ENCODE measurements at regions not wholly inside any gene's neighbourhood (a gene's known extent, or its start where the extent isn't known, plus 50 kb on each side); places are given as distances from the start of the nearest gene placed in this dataset.

DNA sequence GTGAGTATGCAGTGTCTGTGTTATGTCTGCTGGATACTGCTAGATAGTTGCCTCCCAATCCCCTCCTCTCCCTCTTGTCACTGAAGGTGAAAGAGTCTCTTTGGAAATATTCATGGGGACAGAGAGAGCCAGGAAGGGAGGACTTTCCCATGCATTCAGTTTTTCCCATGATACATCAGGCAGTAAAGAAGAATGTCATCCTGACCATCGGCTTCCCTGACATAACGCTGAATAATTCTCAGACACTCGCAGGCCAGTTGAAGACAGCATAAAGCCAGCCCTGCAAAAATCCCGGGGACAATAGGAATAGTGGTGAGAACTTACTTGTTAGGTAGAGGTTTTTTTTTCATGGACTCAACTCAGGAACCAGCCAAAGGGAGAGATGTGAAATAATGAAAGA lies 58.1 kb downstream of the KLF4 start:
- DNase-seq (ENCODE audit: low read depth in 2 of 2): no peak

GRCh38 chr9:107430071-107430470 lies 59.5 kb downstream of the KLF4 start:
- no peak for DNase-seq (ENCODE audit: low read depth in 2 of 2)

- DNase-seq (ENCODE audit: low read depth in 2 of 2): no peak
Measured at GRCh38 chr9:107426126-107426525, 63.4 kb downstream of the KLF4 start.

DNA sequence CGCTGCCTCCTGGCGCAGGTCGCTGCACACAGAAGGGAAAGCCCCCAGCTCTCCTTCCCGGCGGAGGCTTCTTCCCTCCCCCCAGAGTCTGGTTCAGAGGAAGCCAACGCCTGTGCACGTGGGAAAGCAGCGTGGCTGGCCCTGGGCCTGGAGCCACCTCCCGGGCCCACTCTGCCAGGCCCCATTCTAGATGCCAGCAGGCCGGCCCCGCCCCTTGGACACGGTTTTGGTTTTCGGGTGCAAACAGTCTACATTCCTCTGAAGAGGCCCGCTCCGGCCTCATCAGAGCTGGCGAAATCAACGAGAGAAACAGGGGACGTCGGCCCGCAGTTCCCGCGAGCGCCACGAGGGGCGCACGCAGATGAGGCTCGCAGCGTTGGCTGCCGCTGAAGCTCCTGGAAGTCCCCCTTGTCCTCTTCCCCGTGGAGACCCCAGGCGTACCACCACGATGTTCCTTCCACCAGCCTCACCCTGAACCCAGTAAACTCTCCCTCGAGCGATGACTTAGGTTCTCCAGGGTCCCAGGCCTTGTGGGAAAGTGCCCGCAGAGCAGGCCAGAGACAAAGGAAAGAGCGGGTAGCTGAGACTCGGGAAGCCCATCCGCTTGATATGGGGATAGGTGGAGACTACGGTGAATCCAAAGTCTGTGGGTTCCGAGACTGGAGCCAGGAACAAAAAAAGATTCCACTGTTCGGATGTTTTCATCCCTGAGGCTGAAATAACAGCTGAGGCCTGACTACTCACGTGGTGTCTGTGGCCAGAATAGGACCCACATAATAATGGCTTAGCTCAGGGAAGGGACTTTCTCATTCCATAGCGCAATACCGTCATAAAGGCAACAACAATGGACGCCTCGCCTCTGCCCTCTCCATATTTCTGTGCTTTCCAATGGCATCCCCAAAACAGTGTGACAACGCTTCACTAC lies 64.2 kb downstream of the KLF4 start:
- peak in 1 of 2 donors; percentile 16 for DNase-seq (ENCODE audit: low read depth in 2 of 2)

- no peak for DNase-seq (ENCODE audit: low read depth in 2 of 2)
Measured at GRCh38 chr9:107423540-107423939, 66.0 kb downstream of the KLF4 start.

GRCh38 chr9:107422189-107423185 lies 67.1 kb downstream of the KLF4 start:
- DNase-seq (ENCODE audit: low read depth in 2 of 2): no peak

DNA sequence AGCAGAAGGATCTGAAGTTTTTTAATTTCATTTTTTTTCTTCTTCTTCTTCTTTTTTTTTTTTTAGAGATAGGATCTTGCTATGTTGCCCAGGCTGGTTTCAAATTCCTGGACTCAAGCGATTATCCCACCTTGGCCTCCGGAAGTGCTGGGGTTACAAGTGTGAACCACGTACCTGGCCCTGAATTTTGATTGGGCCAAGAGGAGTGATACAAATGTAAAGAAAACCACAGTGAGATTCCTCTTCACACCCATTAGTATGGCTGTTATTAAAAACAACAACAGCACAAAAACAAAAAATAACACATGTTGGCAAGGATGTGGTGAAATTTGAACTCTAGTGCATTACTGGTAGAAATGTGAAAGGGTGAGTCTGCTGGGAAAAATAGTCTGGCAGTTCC lies 79.1 kb downstream of the KLF4 start:
- no peak for DNase-seq (ENCODE audit: low read depth in 2 of 2)

GRCh38 chr9:107409581-107410389 lies 79.8 kb downstream of the KLF4 start:
- no peak for DNase-seq (ENCODE audit: low read depth in 2 of 2)

DNA sequence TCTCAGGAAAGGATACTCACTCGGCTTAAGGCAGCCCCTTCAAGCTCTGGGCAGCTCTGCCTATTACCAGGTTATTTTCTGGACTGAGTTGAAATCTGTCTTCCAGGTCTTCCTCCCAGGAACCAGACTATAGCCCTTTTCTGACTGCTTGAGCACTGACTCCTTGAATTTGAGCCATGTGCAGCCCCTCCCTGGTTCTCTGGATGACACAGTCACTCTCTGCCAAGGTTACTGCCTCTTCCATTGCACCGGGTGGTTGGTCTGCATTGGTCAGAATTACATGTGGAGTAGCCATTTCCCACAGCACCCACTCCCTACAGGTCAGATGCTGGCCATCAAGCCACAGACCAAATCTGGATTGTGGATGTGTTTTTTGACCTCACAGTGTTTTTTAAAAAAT lies 81.9 kb downstream of the KLF4 start:
- DNase-seq (ENCODE audit: low read depth in 2 of 2): no peak

- no peak for DNase-seq (ENCODE audit: low read depth in 2 of 2)
Measured at GRCh38 chr9:107405511-107405910, 84.1 kb downstream of the KLF4 start.

GRCh38 chr9:107404736-107405135 lies 84.8 kb downstream of the KLF4 start:
- DNase-seq (ENCODE audit: low read depth in 2 of 2): no peak

DNA sequence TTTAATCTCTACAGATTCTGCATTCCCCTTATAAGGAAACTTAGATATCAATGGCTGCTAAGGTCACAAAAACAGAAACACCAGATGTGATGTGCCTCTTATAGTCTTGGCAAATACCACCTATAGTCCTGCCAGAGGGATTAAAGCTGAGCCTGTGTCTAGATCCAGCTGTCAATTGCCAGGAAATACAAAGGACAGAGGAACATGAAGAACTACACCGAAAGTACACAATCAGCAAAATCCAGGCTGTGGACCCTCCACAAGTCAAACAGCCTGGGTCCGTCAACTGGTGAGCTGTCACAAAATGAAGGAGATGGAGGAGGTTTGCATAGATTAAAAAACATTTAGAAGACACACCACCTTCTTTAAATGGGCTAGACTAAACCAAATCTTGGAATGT lies 85.4 kb downstream of the KLF4 start:
- DNase-seq (ENCODE audit: low read depth in 2 of 2): no peak

GRCh38 chr9:107397076-107398044 lies 92.2 kb downstream of the KLF4 start:
- DNase-seq (ENCODE audit: low read depth in 2 of 2): no peak

DNA sequence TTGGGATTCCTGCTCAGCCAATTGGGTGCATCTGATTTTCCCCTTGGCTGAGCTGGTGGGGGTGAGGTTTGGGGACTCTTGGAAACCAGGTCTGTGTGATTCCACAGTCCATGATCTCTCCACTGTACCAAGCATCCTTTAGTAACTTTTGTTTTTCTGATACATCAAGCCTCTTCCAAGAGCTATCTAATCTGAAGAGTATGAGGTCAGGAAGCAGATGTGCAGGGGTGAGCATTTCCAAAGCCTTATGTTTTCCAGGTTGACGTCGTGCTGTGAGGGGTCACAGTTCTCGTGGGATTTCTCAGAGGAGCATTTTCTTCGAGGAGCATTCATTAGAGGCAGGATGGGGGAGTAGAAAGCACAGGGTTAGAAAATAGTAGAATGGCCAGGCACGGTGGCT lies 95.3 kb downstream of the KLF4 start:
- no peak for DNase-seq (ENCODE audit: low read depth in 2 of 2)

GRCh38 chr9:107390778-107391177 lies 98.8 kb downstream of the KLF4 start:
- DNase-seq (ENCODE audit: low read depth in 2 of 2): no peak

- no peak for DNase-seq (ENCODE audit: low read depth in 2 of 2)
Measured at GRCh38 chr9:107390279-107390678, 99.3 kb downstream of the KLF4 start.

- DNase-seq (ENCODE audit: low read depth in 2 of 2): no peak
Measured at GRCh38 chr9:107389617-107390071, 99.9 kb downstream of the KLF4 start.

- DNase-seq (ENCODE audit: low read depth in 2 of 2): no peak
Measured at GRCh38 chr9:107388890-107389289, 100.7 kb downstream of the KLF4 start.

DNA sequence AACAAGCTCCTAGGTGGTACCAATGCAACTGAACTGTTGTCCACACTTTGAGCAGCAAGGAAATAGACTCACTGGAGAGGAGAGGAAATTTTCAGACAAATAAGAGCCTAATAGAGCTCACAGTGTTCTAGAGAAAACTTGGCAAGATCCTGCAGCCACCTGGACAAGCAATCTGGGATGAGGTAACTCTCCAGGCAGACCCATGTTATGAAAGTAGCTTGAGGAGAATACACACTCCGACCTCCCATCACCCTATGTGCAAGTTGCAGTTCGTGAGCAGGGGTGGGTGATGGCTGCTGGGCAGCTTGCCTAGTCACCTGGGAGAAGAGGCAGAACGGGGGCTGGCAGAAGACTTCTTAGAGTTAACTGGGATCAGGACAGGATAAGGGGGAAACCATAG lies 102.2 kb downstream of the KLF4 start:
- DNase-seq (ENCODE audit: low read depth in 2 of 2): no peak

- DNase-seq (ENCODE audit: low read depth in 2 of 2): no peak
Measured at GRCh38 chr9:107386396-107386795, 103.2 kb downstream of the KLF4 start.

Data from stimulated activated CD8-positive, alpha-beta memory T cell treated with anti-CD3 and anti-CD28 coated beads, Interleukin-7, amount 100 ng/mL, for 4 hours (primary cell).